Medulla oblongata (tissue), 1 donor: ENCODE measurements at regions not wholly inside any gene's neighbourhood (a gene's known extent, or its start where the extent isn't known, plus 50 kb on each side); places are given as distances from the start of the nearest gene placed in this dataset.
A peak's percentile ranks its signal among the peaks of the same experiment; 100 is the strongest.

Source experiments
- DNase-seq: peaks from one replicate; pipeline ENCODE4 v3.0.0-alpha.2; 2015; ENCODE audit errors: extremely low spot score

DNA sequence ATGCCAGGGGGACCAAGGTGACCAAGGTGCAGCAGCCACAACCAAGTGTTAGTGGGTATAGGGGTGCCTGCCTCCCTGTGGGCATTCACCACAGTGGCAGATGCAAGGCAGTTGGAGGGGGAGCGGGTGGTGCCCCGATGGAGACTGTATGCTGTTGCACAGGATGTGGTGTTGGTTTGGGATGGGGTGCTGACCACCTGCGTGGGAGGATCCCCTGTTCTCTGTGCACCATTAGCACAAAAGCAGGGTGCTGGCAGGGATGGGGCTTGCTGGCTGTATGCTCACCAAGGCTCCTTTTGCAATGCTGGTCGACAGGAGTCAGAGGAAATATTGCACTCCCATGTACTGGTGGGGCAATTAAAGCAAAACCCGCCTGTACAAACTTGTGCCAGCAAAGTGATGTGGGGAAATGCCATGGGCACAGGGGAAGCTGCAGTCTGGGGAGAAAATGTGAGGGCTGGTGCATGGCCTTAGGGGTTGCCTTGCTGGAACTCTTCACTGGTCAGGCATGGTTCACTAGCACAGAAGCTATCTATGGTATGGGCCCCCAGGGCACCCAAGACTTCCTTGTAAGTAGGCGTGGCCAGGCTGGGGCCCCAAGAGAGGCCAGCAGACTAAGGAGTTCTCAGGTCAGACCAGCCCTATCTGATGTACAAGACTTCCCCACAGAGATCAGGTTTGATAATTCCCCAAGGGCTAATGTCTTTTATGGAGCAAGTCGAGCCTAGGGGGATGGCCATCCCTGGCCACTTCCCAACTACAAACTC lies 51.9 kb upstream of the GNAT3 start:
- no peak for DNase-seq

- DNase-seq, result no peak
These were observed 53.7 kb upstream of the GNAT3 start for GRCh38 chr7:80565554-80565953.

- no peak for DNase-seq
These were observed 56.8 kb upstream of the CD36 start for GRCh38 chr7:80581486-80582260.

- DNase-seq, result peak; percentile 21
These were observed 54.5 kb upstream of the CD36 start for GRCh38 chr7:80583901-80584300.

DNA sequence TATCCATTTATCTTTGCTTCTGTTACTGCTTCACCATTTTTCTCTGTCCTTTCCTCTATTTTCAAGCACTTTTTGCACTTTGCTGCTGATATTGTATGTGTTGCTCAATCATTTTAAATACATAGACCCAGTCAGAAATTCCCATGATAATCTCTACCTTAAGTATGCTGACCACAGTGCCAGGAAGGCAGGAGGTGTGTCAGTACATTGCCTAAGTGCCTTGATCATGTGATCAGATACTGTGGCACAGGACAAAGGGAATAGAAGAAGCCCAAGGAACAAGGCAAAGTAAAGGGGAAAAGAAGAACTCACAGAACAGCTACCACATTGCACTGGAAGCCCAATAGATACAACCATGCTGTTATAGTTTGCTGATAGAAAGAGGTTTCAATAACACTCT lies 53.7 kb upstream of the CD36 start:
- no peak for DNase-seq

- DNase-seq, result no peak
These were observed 50.9 kb upstream of the CD36 start for GRCh38 chr7:80587538-80587937.

DNA sequence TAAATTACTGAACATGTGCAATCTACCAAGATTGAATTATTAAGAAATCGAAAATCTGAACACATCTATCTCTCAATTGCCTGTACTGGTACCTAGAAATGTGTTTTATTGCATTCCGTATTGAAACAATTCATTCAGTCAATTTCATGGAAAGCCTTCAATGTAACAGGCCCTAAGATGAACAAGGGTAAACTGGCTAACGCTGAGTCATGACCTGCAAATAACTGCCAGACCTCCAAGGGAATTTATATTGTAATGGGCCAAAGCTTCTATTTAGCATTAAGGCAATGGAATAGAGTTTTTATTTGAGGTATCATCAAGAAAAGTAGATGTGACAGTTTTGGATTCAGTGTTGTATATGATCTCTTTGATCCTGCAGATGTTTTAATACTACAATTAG lies 49.9 kb upstream of the CD36 start:
- no peak for DNase-seq
